K562 (cell line): ENCODE measurements at regions not wholly inside any gene's neighbourhood (a gene's known extent, or its start where the extent isn't known, plus 50 kb on each side); places are given as distances from the start of the nearest gene placed in this dataset.

ENCODE experiments used
- ATAC-seq: fragments of 200-7000 bp; cut with Tn5 transposase; 3 replicates; pipeline ENCODE4 v1.9.1; 2020; ENCODE audit warnings: moderate library complexity
- BruUV-seq: library from RNA; stranded (reverse); fragments of 400-500 nt; replicated peaks from 2 replicates; lab custom pipeline; 2021; lab: Mats Ljungman, UMichigan
- CTCF ChIA-PET: fragments of 300-600 bp; formaldehyde crosslinking; extraction: SDS; loops from one replicate; lab custom pipeline; 2021; ENCODE audit warnings: low intra/inter-chr PET ratio; lab: Yijun Ruan, JAX
- POLR2A ChIA-PET: fragments of 300-600, 350-650 bp; sonication (Branson Sonifier 250); formaldehyde crosslinking; extraction: SDS; loops from one replicate; lab custom pipeline; 2021; ENCODE audit warnings: antibody characterized with exemption, inconsistent platforms; lab: Yijun Ruan, JAX
- DNase-seq, 4 experiments: peaks; one replicate each; pipeline versions ENCODE4 v3.0.0 to v3.0.0-alpha.2; 2011 to 2018; ENCODE audit warnings: low spot score in 3 of 4, mixed read lengths in 3 of 4; ENCODE audit errors: extremely low read depth in 1 of 4
- FAIRE-seq: peaks from 2 replicates; lab custom pipeline; 2011; peaks lifted over from hg19 to GRCh38; lab: Jason Lieb, UNC
- H2AFZ ChIP-seq: 2 replicates; pipeline ENCODE4 v1.6.0; 2011; ENCODE audit warnings: low read depth, low read length, control low read depth, inconsistent platforms
- H3K27ac ChIP-seq: fragments of 200-600 bp; 3 replicates; pipeline ENCODE4 v1.8.0; 2011; ENCODE audit warnings: low read depth, mild to moderate bottlenecking, control low read depth, inconsistent platforms, low read length, moderate library complexity, mixed read lengths; ENCODE audit errors: extremely low read depth
- H3K27me3 ChIP-seq, 2 experiments: fragments of 300-600 bp in 1 of 2; 2 replicates in 1 of 2; 3 replicates in 1 of 2; pipeline versions ENCODE4 v1.6.0 to v1.8.0; 2011; ENCODE audit warnings: inconsistent platforms in 2 of 2, low read length in 2 of 2, mild to moderate bottlenecking in 1 of 2, mixed read lengths in 1 of 2, moderate library complexity in 1 of 2; ENCODE audit not compliant: control insufficient read depth in 2 of 2, insufficient read depth in 2 of 2
- H3K36me3 ChIP-seq: fragments of 300-600 bp; 3 replicates; pipeline ENCODE4 v1.8.0; 2011; ENCODE audit warnings: mild to moderate bottlenecking, low read length, inconsistent platforms; ENCODE audit not compliant: control insufficient read depth, insufficient read depth
- H3K4me1 ChIP-seq, 2 experiments: fragments of 200-600 bp in 1 of 2; replicated peaks in 1 of 2; 2 replicates in 1 of 2; 3 replicates in 1 of 2; pipeline versions ENCODE4 v1.5.1 to v1.8.0; 2011; ENCODE audit warnings: inconsistent platforms in 2 of 2, low read length in 2 of 2, mild to moderate bottlenecking in 1 of 2, mixed read lengths in 1 of 2, moderate library complexity in 1 of 2; ENCODE audit not compliant: control insufficient read depth in 2 of 2, insufficient read depth in 2 of 2
- H3K4me2 ChIP-seq: 2 replicates; pipeline ENCODE4 v1.6.1; 2011; ENCODE audit warnings: low read length, control low read depth, inconsistent platforms, mixed read lengths; ENCODE audit not compliant: insufficient read depth
- H3K4me3 ChIP-seq: fragments of 200-600 bp; sonication (generic), shearing (Covaris generic); 2 replicates; pipeline ENCODE4 v1.5.1; 2016; ENCODE audit warnings: control low read depth, inconsistent platforms
- H3K79me2 ChIP-seq: fragments of 200-600 bp; 3 replicates; pipeline ENCODE4 v1.8.0; 2011; ENCODE audit warnings: low read length, inconsistent platforms; ENCODE audit not compliant: control insufficient read depth, insufficient read depth
- H3K9ac ChIP-seq, 2 experiments: 2 replicates each; pipeline versions ENCODE4 v1.6.0 to v1.6.1; 2011; ENCODE audit warnings: low read depth in 2 of 2, low read length in 2 of 2, control low read depth in 1 of 2, inconsistent platforms in 1 of 2, mild to moderate bottlenecking in 1 of 2, mixed read lengths in 1 of 2; ENCODE audit not compliant: insufficient read depth in 1 of 2
- H3K9me1 ChIP-seq: one replicate; pipeline ENCODE4 v1.6.0; 2011; ENCODE audit warnings: inconsistent platforms, mild to moderate bottlenecking, low read length, moderate library complexity; ENCODE audit not compliant: control insufficient read depth, insufficient read depth
- H3K9me3 ChIP-seq: replicated peaks from 2 replicates; pipeline ENCODE4 v1.5.1; 2011; ENCODE audit warnings: low read depth, low read length, inconsistent platforms; ENCODE audit not compliant: control insufficient read depth, insufficient read depth
- H4K20me1 ChIP-seq: replicated peaks from 2 replicates; pipeline ENCODE4 v1.6.1; 2011; ENCODE audit warnings: low read length, inconsistent platforms, mixed read lengths; ENCODE audit not compliant: control insufficient read depth, insufficient read depth
- CTCF ChIP-seq, 3 experiments: IDR thresholded peaks in 2 of 3; conservative IDR thresholded peaks in 1 of 3; 2 replicates each; pipeline ENCODE4 v1.5.1; 2011 to 2012; ENCODE audit warnings: low read length in 3 of 3, mild to moderate bottlenecking in 3 of 3, control low read depth in 2 of 3, improper control_type of control experiment in 1 of 3, inconsistent platforms in 1 of 3, low read depth in 1 of 3, mixed read lengths in 1 of 3, moderate library complexity in 1 of 3; ENCODE audit not compliant: insufficient read depth in 2 of 3
- RAD21 ChIP-seq, 2 experiments: fragments of 250-450 bp in 1 of 2; fragments of 450-650 bp in 1 of 2; sonication (Bioruptor Pico) in 1 of 2; formaldehyde crosslinking in 1 of 2; IDR thresholded peaks in 1 of 2; conservative IDR thresholded peaks in 1 of 2; 2 replicates each; pipeline versions ENCODE4 v1.4.0 to v1.8.0; 2020 to 2022; ENCODE audit warnings: mild to moderate bottlenecking in 2 of 2, moderate library complexity in 1 of 2
- REST ChIP-seq, 2 experiments: fragments of 450-650 bp; formaldehyde crosslinking in 1 of 2; IDR thresholded peaks; 2 replicates each; pipeline versions ENCODE4 v1.4.0 to v1.6.1; 2014 to 2020; ENCODE audit warnings: mild to moderate bottlenecking in 2 of 2, borderline replicate concordance in 1 of 2, low read depth in 1 of 2
- ZNF277 ChIP-seq: fragments of 250-450 bp; sonication (Bioruptor Pico); IDR thresholded peaks from 2 replicates; pipeline ENCODE4 v1.8.0; 2022; ENCODE audit warnings: inconsistent platforms, mild to moderate bottlenecking, moderate library complexity, borderline replicate concordance
- WGBS: fragments of 100-300 bp; shearing (Covaris generic); methylation state at CpG from one replicate; pipeline ENCODE4 v1.1.6; 2016; ENCODE audit warnings: low coverage, mixed read lengths; ENCODE audit not compliant: insufficient coverage; ENCODE audit errors: missing lambda C conversion rate; 5-methylcytosine and 5-hydroxymethylcytosine counted together
- in situ Hi-C: fragments of 300-500 bp; cut with MboI; formaldehyde crosslinking; loops from 4 replicates; pipeline ENCODE4 v1.15.0; 2018; ENCODE audit warnings: inconsistent platforms, mixed read lengths
- intact Hi-C: fragments of 100-400 bp; cut with micrococcal nuclease; formaldehyde crosslinking; loops from 2 replicates; pipeline ENCODE4 v1.14.2; 2022

GRCh38 chr1:187264995-187265602, 436.4 kb downstream of the PLA2G4A start:
- BruUV-seq, result no TSS peak
- Histone ChIP-seq H2AFZ (no peak overlapping the region), H3K9ac (no peak overlapping the region), H3K4me1 (no peaks in the 10 kb centered on the region), H4K20me1 (no peaks in the 10 kb centered on the region), H3K4me3 (no peak overlapping the region), H3K27ac (no peak overlapping the region), H3K27me3 (no peaks in the 10 kb centered on the region), H3K36me3 (no peaks in the 10 kb centered on the region), H3K4me2 (no peak overlapping the region), H3K9me1 (no peaks in the 10 kb centered on the region), H3K9me3 (no peaks in the 10 kb centered on the region), H3K79me2 (no peaks in the 10 kb centered on the region)
- ChIA-PET POLR2A (no interaction called here), CTCF (no interaction called here)
- in situ Hi-C loops (no loop called here), intact Hi-C loops (no loop called here)
- peak in 1 of 4 experiments; percentile 10 for DNase-seq
- TF ChIP-seq RAD21 (CRISPR knock-in tag; conservative IDR thresholded peaks at IDR 0.05 in 1 of 2, IDR thresholded peaks at IDR 0.05 in 1 of 2), result peak; percentile 40 to 49
- TF ChIP-seq ZNF277, result no peak
- TF ChIP-seq REST (IDR thresholded peaks at IDR 0.05; ENCODE audit: borderline replicate concordance), result peak; percentile 6; the same call in 1 of the 2 replicates
- no peak for TF ChIP-seq REST (CRISPR knock-in tag; IDR thresholded peaks at IDR 0.05; ENCODE audit: low read depth)
- peak in 1 of 3 experiments; percentile 27; a peak in 1 of 6 replicates for TF ChIP-seq CTCF (IDR thresholded peaks at IDR 0.05 in 2 of 3, conservative IDR thresholded peaks at IDR 0.05 in 1 of 3; ENCODE audit: insufficient read depth in 2 of 3, low read depth in 1 of 3, low read length in 3 of 3)
- WGBS, result 7% methylated on average over 4 of the region's 4 CpGs
- FAIRE-seq, result no peak
- no peak for ATAC-seq
